GM18508 (cell line): ENCODE measurements at regions not wholly inside any gene's neighbourhood (a gene's known extent, or its start where the extent isn't known, plus 50 kb on each side); places are given as distances from the start of the nearest gene placed in this dataset.

Source experiments
- ATAC-seq: cut with Tn5 transposase; IDR thresholded peaks from one replicate; pipeline ENCODE4 v1.9.1; 2021; ENCODE audit warnings: moderate number of reproducible peaks; ENCODE audit not compliant: insufficient read depth, unreplicated experiment

DNA sequence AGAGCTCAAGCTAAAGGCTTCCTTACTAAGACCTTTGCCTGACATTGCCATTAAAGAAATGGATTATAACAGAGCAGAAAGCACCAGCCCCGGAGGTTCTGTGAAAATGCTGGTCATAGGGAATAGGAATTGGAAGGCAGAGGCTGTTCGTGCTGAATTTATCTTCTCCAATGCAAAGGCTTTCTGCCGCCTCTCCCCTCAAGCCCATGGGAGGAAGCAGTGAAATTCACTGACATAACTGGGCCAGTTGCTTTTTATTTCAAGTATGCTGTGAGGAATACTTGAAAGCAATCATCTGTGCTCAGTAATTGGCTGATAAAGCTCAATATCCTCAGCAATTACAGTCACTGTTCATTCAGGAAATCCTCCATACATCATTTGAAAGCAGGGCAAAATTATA lies 85.4 kb upstream of the LINC00305 start:
- no peak for ATAC-seq

DNA sequence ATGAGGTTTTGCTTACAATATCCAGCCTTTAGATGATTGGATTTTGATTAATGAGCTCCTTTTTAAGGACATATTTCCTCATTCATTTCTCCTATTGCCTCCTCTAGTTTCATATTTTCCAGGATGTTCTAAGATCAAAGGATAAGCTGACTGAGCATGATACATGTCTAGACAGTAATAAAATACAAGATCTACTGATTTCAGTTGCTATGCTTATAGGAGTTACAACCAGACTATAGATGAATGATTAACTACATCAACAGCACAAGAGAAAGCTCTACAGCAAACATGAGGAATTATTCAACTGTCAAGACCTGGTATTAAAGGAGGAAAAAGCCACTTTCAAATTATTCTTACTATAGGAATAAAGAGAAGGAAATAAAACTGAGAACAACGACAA lies 85.0 kb upstream of the LINC00305 start:
- no peak for ATAC-seq

DNA sequence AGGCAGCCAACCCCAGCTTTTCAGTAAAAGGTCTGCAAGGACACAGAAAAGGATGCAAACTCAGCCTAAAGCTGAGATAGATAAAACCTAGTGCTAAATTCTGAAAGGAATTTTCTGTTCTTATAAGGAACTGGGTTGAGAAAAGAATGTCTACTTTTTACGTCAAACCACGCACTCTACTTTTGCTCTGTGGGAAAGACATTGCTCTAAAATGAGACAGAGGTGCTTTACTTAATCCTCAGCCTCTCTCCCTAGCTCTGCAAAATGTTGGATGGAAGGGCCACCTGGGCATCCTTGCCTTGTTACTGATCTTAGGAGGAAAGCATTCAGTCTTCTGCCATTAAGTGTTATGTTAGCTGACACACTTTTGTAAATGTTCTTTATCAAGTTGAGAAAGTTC lies 72.1 kb upstream of the LINC00305 start:
- no peak for ATAC-seq

DNA sequence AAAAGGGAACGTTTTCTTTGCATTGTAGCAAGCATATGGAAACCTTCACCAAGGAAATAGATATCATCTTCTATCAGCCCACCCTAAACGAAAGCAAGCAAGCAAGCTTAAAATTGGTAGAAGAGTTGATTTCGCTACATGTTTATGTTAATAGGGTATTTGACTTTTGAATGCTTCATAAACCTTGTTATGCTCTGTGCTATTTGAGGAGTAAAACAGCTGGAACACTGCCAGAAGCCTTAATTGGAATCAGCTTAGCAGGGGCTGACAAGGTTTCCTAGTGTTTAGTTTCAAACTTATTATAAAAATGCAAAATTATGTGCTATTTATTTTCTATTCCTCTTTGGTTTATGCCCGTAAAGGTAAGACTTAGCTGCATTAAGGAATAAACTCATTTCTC lies 70.6 kb upstream of the LINC00305 start:
- ATAC-seq = no peak

DNA sequence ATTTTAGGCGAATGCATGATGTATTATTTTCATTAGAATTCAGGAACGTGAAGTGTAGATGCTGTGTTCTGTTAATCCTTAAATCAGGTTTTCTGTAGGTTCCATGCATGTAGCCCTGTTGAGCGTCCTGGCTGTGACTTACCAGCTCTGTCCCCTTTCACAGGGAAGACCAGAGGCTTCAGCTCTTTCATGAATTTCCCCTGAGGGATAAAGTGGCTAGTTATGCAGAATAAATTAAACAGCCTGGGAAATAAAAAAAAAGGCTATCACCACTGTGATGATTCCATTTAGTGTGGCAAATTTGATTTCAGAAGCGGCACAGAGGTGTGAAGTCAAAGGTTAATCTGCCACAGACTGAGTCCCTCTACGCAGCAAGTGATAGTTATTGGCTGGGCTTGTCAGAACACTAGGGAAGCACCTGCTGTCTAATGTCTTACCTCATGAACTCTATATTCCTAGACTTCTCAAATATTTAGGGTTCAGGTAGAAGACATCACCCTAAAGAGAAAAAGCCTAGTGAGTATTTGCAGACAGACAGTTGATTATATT lies 61.6 kb upstream of the LINC00305 start:
- no peak for ATAC-seq

DNA sequence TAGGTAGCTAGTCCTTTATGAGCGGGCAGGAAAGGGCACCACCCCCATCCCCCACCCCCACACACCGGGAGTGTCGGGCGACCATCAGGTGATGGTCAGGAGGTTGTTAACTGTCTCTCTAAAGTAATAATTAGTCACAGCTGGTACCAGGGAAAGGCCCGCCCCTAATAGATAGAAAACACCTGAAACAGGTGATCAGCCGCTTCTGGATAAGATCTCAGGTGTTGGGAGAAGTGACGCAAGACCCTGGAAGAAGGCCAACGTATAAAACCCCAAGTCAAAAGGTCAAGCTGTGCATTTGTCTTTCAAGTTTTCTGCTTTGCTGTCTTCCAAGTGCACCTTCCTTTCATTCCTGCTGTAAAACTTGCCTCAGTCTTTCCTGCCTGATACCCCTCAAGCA lies 59.6 kb upstream of the LINC00305 start:
- ATAC-seq = no peak

DNA sequence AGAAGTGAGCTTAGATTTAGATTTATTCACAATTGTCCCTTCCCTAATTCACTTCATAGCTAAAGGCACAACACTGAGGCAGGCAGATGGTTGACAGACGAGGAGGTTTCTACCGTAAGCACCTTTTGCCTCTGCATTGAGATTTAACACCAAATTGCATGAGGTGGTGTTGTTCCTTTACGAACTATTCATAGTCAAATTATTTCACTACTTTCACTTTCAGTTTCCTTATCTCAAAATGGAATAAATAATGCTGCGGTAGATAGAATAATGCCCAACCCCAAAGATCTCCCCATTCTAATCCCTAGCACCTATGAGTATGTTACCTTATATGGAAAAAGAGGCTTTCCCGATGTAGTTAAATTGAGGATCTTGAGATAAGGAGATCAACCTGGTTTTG lies 58.9 kb upstream of the LINC00305 start:
- ATAC-seq = no peak

DNA sequence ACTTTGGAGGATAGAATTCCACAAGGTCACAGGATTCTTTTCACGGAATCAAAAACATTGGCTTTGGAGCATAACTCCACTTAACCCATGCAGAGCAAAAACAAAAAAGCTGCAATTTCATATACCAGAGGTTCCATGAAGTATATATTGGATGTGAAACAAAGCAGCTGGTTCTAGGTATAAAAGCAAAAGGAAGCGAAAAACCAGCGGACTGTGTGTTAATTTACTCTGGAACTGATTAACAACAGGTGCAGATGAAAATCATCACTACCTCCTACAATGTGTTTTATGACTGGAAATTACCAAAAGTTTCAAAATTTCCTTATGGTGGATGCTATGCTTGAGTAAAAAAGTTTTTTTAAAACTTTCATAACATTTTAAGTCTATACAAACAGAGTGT lies 54.4 kb upstream of the LINC00305 start:
- no peak for ATAC-seq

DNA sequence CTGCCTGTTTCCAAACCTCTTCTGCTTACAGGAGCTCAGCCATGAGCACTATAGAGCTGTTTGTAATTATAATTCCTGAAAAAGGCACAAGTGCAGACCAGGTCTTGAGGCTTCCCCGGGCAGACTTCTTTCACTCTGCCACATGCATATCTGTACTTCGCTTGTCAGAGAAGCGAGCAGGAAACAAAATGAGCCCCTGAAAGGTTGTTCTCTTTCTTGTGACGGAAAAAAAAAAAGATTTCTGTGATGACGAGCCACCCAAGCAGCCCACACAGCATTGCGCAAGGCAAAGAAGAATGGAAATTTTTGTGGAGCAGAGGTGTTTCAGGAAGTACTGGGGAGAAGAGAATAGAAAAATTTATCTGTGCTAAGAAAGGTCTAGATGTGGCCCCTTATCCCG lies 54.0 kb upstream of the LINC00305 start:
- no peak for ATAC-seq

DNA sequence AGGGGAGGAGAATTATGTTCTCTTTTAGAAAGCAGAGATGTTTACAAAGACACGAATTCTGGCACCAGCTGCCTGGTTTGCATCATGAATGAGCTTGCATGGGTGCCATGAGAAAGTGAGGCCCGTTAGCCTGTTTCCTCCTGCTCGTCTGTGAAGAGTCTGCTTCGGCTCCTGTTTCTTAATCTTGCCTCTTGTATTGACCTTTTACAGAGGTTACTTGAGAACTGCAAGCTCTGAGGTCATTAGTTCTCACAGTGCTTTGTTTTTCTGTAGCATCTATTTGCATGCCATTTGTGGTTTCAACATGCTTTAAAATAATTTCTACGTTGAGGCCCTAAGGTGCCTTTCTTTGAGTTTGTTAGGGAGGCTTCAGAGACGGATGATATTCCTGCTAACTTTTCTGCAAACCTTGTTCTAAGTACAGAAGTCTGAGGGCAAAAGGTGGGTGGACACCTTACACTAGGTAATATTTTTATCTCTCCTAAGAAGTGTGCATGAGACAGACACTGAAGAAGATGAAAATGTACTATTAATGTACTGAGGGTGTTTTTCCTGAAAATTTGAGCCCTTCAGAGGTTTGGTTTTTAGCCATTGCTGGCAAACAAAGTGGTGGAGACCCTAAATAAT lies 53.4 kb upstream of the LINC00305 start:
- ATAC-seq = no peak

DNA sequence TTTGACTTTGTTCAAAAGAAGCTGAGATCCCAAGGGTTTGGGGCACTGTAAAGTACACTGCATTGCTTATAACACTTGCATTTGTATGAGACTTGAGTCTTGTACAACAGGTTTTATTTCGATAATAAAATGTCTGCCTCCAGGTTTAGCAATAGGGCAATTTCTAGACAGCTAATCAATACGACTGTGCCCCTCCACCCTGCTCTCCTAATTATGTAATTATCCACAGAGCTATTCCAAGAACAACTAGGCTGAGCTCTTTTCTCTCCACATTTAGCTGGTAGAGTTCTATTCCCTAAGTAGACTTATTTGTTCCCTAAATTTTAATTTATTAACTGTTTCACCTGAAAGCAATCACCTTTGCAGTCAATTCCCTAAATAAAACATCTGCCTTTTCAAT lies 52.9 kb upstream of the LINC00305 start:
- ATAC-seq = no peak

DNA sequence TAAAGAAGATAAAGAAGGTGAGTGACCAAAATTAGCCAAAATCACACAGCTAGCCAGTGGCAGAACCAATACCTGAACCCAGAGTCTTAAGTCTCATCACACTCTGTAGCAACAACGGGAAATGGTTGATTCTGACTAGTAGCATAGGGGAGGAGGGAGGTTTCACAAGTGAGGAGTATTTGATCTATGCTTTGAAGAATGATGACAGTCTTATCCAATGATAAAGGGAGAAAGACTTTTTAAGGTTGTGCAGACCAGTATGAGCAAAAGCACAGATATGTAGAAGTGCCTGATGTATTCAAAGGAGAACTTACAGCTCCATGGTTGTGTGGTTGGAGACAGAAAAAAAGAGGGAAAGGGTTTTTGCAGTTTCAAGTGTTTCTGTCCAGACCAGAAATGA lies 50.7 kb upstream of the LINC00305 start:
- ATAC-seq = no peak
